HG02840 (cell line): ENCODE measurements at regions not wholly inside any gene's neighbourhood (a gene's known extent, or its start where the extent isn't known, plus 50 kb on each side); places are given as distances from the start of the nearest gene placed in this dataset.
"Not testable (repeated sequence)": the region's sequence is repeated elsewhere in the genome, so short reads cannot be mapped to it uniquely, and the experiment has no call there.

Experiments used
- ATAC-seq: cut with Tn5 transposase; IDR thresholded peaks from one replicate; pipeline ENCODE4 v1.9.1; 2021; ENCODE audit warnings: mild to moderate bottlenecking, moderate library complexity, moderate number of reproducible peaks; ENCODE audit not compliant: unreplicated experiment, low FRiP score

- ATAC-seq = no peak
Measured at GRCh38 chr5:110977915-110978314, 93.6 kb upstream of the TSLP start.

- ATAC-seq = not testable (repeated sequence)
Measured at GRCh38 chr5:110985882-110986281, 85.6 kb upstream of the TSLP start.

GRCh38 chr5:110987573-110987972 is 83.9 kb upstream of the TSLP start:
- not testable (repeated sequence) for ATAC-seq

GRCh38 chr5:110996742-110997141 is 74.8 kb upstream of the TSLP start:
- ATAC-seq = no peak

- ATAC-seq = no peak
Measured at GRCh38 chr5:111002036-111002435, 69.5 kb upstream of the TSLP start.

- ATAC-seq = no peak
Measured at GRCh38 chr5:111003623-111004022, 67.9 kb upstream of the TSLP start.

GRCh38 chr5:111004291-111004690 is 67.2 kb upstream of the TSLP start:
- ATAC-seq = no peak

GRCh38 chr5:111010783-111011182 is 60.7 kb upstream of the TSLP start:
- ATAC-seq = no peak

GRCh38 chr5:111013011-111013410 is 58.5 kb upstream of the TSLP start:
- no peak for ATAC-seq

- ATAC-seq = no peak
Measured at GRCh38 chr5:111016801-111017200, 54.7 kb upstream of the TSLP start.

GRCh38 chr5:111017731-111018130 is 53.8 kb upstream of the TSLP start:
- ATAC-seq = no peak
